ENCODE measurements at regions not wholly inside any gene's neighbourhood (a gene's known extent, or its start where the extent isn't known, plus 50 kb on each side); places are given as distances from the start of the nearest gene placed in this dataset.
"Not testable (repeated sequence)": the region's sequence is repeated elsewhere in the genome, so short reads cannot be mapped to it uniquely, and the experiment has no call there.

- peaks cover 20% of the 10 kb centered on the region for H3K9me3 ChIP-seq (replicated peaks; ENCODE audit: low read length)
- H3K4me3 ChIP-seq (ENCODE audit: low read length) = no peak overlapping the region
- no peak overlapping the region for H3K9ac ChIP-seq (ENCODE audit: low read depth, low read length)
- H3K4me2 ChIP-seq (ENCODE audit: low read length) = no peak overlapping the region
- H3K27me3 ChIP-seq (ENCODE audit: control insufficient read depth, insufficient read depth, low read length) = no peaks in the 10 kb centered on the region
- no peaks in the 10 kb centered on the region for H3K4me1 ChIP-seq (ENCODE audit: control insufficient read depth, insufficient read depth, low read length)
- no peaks in the 10 kb centered on the region for H3K36me3 ChIP-seq (ENCODE audit: insufficient read depth, low read length)
Measured at GRCh38 chr4:116018831-116019230, 905.4 kb upstream of the NDST4 start.

- H3K4me2 ChIP-seq (ENCODE audit: low read length) = no peak overlapping the region
- no peak overlapping the region for H3K4me3 ChIP-seq (ENCODE audit: low read length)
- H3K9me3 ChIP-seq (replicated peaks; ENCODE audit: low read length) = peaks cover 20% of the 10 kb centered on the region
- no peaks in the 10 kb centered on the region for H3K4me1 ChIP-seq (ENCODE audit: control insufficient read depth, insufficient read depth, low read length)
- no peaks in the 10 kb centered on the region for H3K27me3 ChIP-seq (ENCODE audit: control insufficient read depth, insufficient read depth, low read length)
- no peaks in the 10 kb centered on the region for H3K36me3 ChIP-seq (ENCODE audit: insufficient read depth, low read length)
- H3K9ac ChIP-seq (ENCODE audit: low read depth, low read length) = no peak overlapping the region
Measured at GRCh38 chr4:116016201-116016600, 902.8 kb upstream of the NDST4 start.

GRCh38 chr4:116015549-116015948, 902.1 kb upstream of the NDST4 start:
- H3K36me3 ChIP-seq (ENCODE audit: insufficient read depth, low read length) = no peaks in the 10 kb centered on the region
- H3K9ac ChIP-seq (ENCODE audit: low read depth, low read length) = no peak overlapping the region
- H3K4me1 ChIP-seq (ENCODE audit: control insufficient read depth, insufficient read depth, low read length) = no peaks in the 10 kb centered on the region
- H3K27me3 ChIP-seq (ENCODE audit: control insufficient read depth, insufficient read depth, low read length) = no peaks in the 10 kb centered on the region
- no peak overlapping the region for H3K4me2 ChIP-seq (ENCODE audit: low read length)
- H3K9me3 ChIP-seq (replicated peaks; ENCODE audit: low read length) = peaks cover 20% of the 10 kb centered on the region
- H3K4me3 ChIP-seq (ENCODE audit: low read length) = no peak overlapping the region

- no peak overlapping the region for H3K4me2 ChIP-seq (ENCODE audit: low read length)
- H3K4me3 ChIP-seq (ENCODE audit: low read length) = no peak overlapping the region
Measured at GRCh38 chr4:116015062-116015461, 901.6 kb upstream of the NDST4 start.

GRCh38 chr4:116010923-116011322, 897.5 kb upstream of the NDST4 start:
- no peaks in the 10 kb centered on the region for H3K27me3 ChIP-seq (ENCODE audit: control insufficient read depth, insufficient read depth, low read length)
- H3K4me1 ChIP-seq (ENCODE audit: control insufficient read depth, insufficient read depth, low read length) = no peaks in the 10 kb centered on the region
- H3K4me2 ChIP-seq (ENCODE audit: low read length) = no peak overlapping the region
- H3K9ac ChIP-seq (ENCODE audit: low read depth, low read length) = no peak overlapping the region
- H3K4me3 ChIP-seq (ENCODE audit: low read length) = no peak overlapping the region
- H3K36me3 ChIP-seq (ENCODE audit: insufficient read depth, low read length) = no peaks in the 10 kb centered on the region
- peaks cover 8% of the 10 kb centered on the region for H3K9me3 ChIP-seq (replicated peaks; ENCODE audit: low read length)

More at GRCh38 chr4:116015062-116015461, 901.6 kb upstream of the NDST4 start:
- H3K9ac ChIP-seq (ENCODE audit: low read depth, low read length) = no peak overlapping the region
- peaks cover 20% of the 10 kb centered on the region for H3K9me3 ChIP-seq (replicated peaks; ENCODE audit: low read length)
- H3K4me1 ChIP-seq (ENCODE audit: control insufficient read depth, insufficient read depth, low read length) = no peaks in the 10 kb centered on the region
- H3K36me3 ChIP-seq (ENCODE audit: insufficient read depth, low read length) = no peaks in the 10 kb centered on the region
- no peaks in the 10 kb centered on the region for H3K27me3 ChIP-seq (ENCODE audit: control insufficient read depth, insufficient read depth, low read length)

- Histone ChIP-seq H3K36me3 (ENCODE audit: insufficient read depth, low read length) (no peaks in the 10 kb centered on the region), H3K4me1 (ENCODE audit: control insufficient read depth, insufficient read depth, low read length) (no peaks in the 10 kb centered on the region), H3K9me3 (replicated peaks; ENCODE audit: low read length) (no peaks in the 10 kb centered on the region), H3K9ac (ENCODE audit: low read depth, low read length) (no peak overlapping the region), H3K27me3 (ENCODE audit: control insufficient read depth, insufficient read depth, low read length) (no peaks in the 10 kb centered on the region), H3K4me3 (ENCODE audit: low read length) (no peak overlapping the region), H3K4me2 (ENCODE audit: low read length) (no peak overlapping the region)
Measured at GRCh38 chr4:116005806-116006088, 892.3 kb upstream of the NDST4 start.

GRCh38 chr4:116005037-116005805, 891.8 kb upstream of the NDST4 start:
- Histone ChIP-seq H3K27me3 (ENCODE audit: control insufficient read depth, insufficient read depth, low read length) (no peaks in the 10 kb centered on the region), H3K9ac (ENCODE audit: low read depth, low read length) (no peak overlapping the region), H3K4me1 (ENCODE audit: control insufficient read depth, insufficient read depth, low read length) (no peaks in the 10 kb centered on the region), H3K4me3 (ENCODE audit: low read length) (no peak overlapping the region), H3K4me2 (ENCODE audit: low read length) (no peak overlapping the region), H3K36me3 (ENCODE audit: insufficient read depth, low read length) (no peaks in the 10 kb centered on the region), H3K9me3 (replicated peaks; ENCODE audit: low read length) (no peaks in the 10 kb centered on the region)

GRCh38 chr4:116001291-116001690, 887.9 kb upstream of the NDST4 start:
- no peaks in the 10 kb centered on the region for H3K36me3 ChIP-seq (ENCODE audit: insufficient read depth, low read length)
- no peak overlapping the region for H3K4me3 ChIP-seq (ENCODE audit: low read length)
- no peak overlapping the region for H3K9ac ChIP-seq (ENCODE audit: low read depth, low read length)
- no peak overlapping the region for H3K4me2 ChIP-seq (ENCODE audit: low read length)
- no peaks in the 10 kb centered on the region for H3K4me1 ChIP-seq (ENCODE audit: control insufficient read depth, insufficient read depth, low read length)
- no peaks in the 10 kb centered on the region for H3K27me3 ChIP-seq (ENCODE audit: control insufficient read depth, insufficient read depth, low read length)
- H3K9me3 ChIP-seq (replicated peaks; ENCODE audit: low read length) = no peaks in the 10 kb centered on the region

GRCh38 chr4:115986573-115986972, 873.2 kb upstream of the NDST4 start:
- Histone ChIP-seq H3K9me3 (replicated peaks; ENCODE audit: low read length) (peaks cover 7% of the 10 kb centered on the region), H3K4me3 (ENCODE audit: low read length) (no peak overlapping the region), H3K9ac (ENCODE audit: low read depth, low read length) (no peak overlapping the region), H3K36me3 (ENCODE audit: insufficient read depth, low read length) (no peaks in the 10 kb centered on the region), H3K4me1 (ENCODE audit: control insufficient read depth, insufficient read depth, low read length) (no peaks in the 10 kb centered on the region), H3K4me2 (ENCODE audit: low read length) (no peak overlapping the region), H3K27me3 (ENCODE audit: control insufficient read depth, insufficient read depth, low read length) (no peaks in the 10 kb centered on the region)

GRCh38 chr4:115975421-115976001, 862.1 kb upstream of the NDST4 start:
- H3K4me1 ChIP-seq (ENCODE audit: control insufficient read depth, insufficient read depth, low read length); H3K4me3 ChIP-seq (ENCODE audit: low read length); H3K36me3 ChIP-seq (ENCODE audit: insufficient read depth, low read length); H3K9me3 ChIP-seq (replicated peaks; ENCODE audit: low read length); H3K4me2 ChIP-seq (ENCODE audit: low read length); H3K9ac ChIP-seq (ENCODE audit: low read depth, low read length); H3K27me3 ChIP-seq (ENCODE audit: control insufficient read depth, insufficient read depth, low read length): not testable (repeated sequence)

GRCh38 chr4:115973768-115974167, 860.3 kb upstream of the NDST4 start:
- Histone ChIP-seq H3K4me1 (ENCODE audit: control insufficient read depth, insufficient read depth, low read length) (no peaks in the 10 kb centered on the region), H3K9ac (ENCODE audit: low read depth, low read length) (no peak overlapping the region), H3K9me3 (replicated peaks; ENCODE audit: low read length) (no peaks in the 10 kb centered on the region), H3K4me3 (ENCODE audit: low read length) (no peak overlapping the region), H3K27me3 (ENCODE audit: control insufficient read depth, insufficient read depth, low read length) (no peaks in the 10 kb centered on the region), H3K4me2 (ENCODE audit: low read length) (no peak overlapping the region), H3K36me3 (ENCODE audit: insufficient read depth, low read length) (no peaks in the 10 kb centered on the region)

GRCh38 chr4:115972967-115973366, 859.5 kb upstream of the NDST4 start:
- no peaks in the 10 kb centered on the region for H3K36me3 ChIP-seq (ENCODE audit: insufficient read depth, low read length)
- no peak overlapping the region for H3K4me3 ChIP-seq (ENCODE audit: low read length)
- no peaks in the 10 kb centered on the region for H3K9me3 ChIP-seq (replicated peaks; ENCODE audit: low read length)
- no peaks in the 10 kb centered on the region for H3K4me1 ChIP-seq (ENCODE audit: control insufficient read depth, insufficient read depth, low read length)
- no peaks in the 10 kb centered on the region for H3K27me3 ChIP-seq (ENCODE audit: control insufficient read depth, insufficient read depth, low read length)
- H3K4me2 ChIP-seq (ENCODE audit: low read length) = no peak overlapping the region
- H3K9ac ChIP-seq (ENCODE audit: low read depth, low read length) = no peak overlapping the region

Data from skeletal muscle satellite cell (primary cell).